Breast epithelium (tissue), 3 donors: ENCODE measurements at regions not wholly inside any gene's neighbourhood (a gene's known extent, or its start where the extent isn't known, plus 50 kb on each side); places are given as distances from the start of the nearest gene placed in this dataset.

ENCODE experiments used
- CTCF ChIP-seq, 3 donors: fragments of 450-650 bp; IDR thresholded peaks; one replicate each; pipeline ENCODE4 v1.5.1; 2016 to 2017; ENCODE audit warnings: antibody characterized with exemption in 3 of 3, mild to moderate bottlenecking in 3 of 3, moderate library complexity in 3 of 3
- POLR2A ChIP-seq: fragments of 450-650 bp; IDR thresholded peaks from one replicate; pipeline ENCODE4 v1.6.1; 2016; ENCODE audit warnings: antibody characterized with exemption, mild to moderate bottlenecking, moderate library complexity

GRCh38 chr2:7448578-7449264 is 531.5 kb downstream of the RNF144A start:
- TF ChIP-seq CTCF (IDR thresholded peaks at IDR 0.05), result no peak
- TF ChIP-seq POLR2A, result no peak
